Body of pancreas (tissue), 4 donors: ENCODE measurements at regions not wholly inside any gene's neighbourhood (a gene's known extent, or its start where the extent isn't known, plus 50 kb on each side); places are given as distances from the start of the nearest gene placed in this dataset.

Source experiments
- POLR2A ChIP-seq, 3 donors: fragments of 450-650 bp; IDR thresholded peaks; one replicate each; pipeline ENCODE4 v1.6.1; 2016; ENCODE audit warnings: antibody characterized with exemption in 3 of 3, mild to moderate bottlenecking in 2 of 3
- TF ChIP-seq, protein P1 (sequence below), 7 experiments: fragments of 450-650 bp in 4 of 7; fragments of 200-600 bp in 3 of 7; sonication (generic) in 3 of 7; IDR thresholded peaks; one replicate each; pipeline ENCODE4 v1.5.1; 2016 to 2019; ENCODE audit warnings: antibody characterized with exemption in 7 of 7

DNA sequence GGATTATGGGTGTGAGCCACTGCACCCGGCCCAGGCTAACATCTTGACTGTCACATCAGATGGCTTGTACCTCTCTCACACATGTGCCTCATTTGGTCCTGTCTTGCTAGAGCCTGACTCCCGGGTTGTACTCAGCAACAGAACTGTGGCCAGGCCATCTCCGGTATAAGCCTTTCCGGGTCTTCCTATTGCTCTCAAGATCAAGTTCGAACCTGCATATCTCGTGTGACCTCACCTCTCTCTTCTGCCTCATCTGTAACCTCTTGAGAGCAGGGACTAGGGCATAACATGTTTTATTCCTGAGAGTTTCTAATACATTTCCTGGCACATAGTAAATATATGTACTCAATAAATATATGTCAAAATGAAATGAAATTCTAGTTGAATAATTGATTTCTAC, 114.0 kb downstream of the ACAA2 start:
- TF ChIP-seq, protein P1, sequence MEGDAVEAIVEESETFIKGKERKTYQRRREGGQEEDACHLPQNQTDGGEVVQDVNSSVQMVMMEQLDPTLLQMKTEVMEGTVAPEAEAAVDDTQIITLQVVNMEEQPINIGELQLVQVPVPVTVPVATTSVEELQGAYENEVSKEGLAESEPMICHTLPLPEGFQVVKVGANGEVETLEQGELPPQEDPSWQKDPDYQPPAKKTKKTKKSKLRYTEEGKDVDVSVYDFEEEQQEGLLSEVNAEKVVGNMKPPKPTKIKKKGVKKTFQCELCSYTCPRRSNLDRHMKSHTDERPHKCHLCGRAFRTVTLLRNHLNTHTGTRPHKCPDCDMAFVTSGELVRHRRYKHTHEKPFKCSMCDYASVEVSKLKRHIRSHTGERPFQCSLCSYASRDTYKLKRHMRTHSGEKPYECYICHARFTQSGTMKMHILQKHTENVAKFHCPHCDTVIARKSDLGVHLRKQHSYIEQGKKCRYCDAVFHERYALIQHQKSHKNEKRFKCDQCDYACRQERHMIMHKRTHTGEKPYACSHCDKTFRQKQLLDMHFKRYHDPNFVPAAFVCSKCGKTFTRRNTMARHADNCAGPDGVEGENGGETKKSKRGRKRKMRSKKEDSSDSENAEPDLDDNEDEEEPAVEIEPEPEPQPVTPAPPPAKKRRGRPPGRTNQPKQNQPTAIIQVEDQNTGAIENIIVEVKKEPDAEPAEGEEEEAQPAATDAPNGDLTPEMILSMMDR (IDR thresholded peaks at IDR 0.05): no peak
- no peak for TF ChIP-seq POLR2A (IDR thresholded peaks at IDR 0.05)
